ENCODE measurements at regions not wholly inside any gene's neighbourhood (a gene's known extent, or its start where the extent isn't known, plus 50 kb on each side); places are given as distances from the start of the nearest gene placed in this dataset.

GRCh38 chr7:46750321-46750865 is 829.3 kb upstream of the IGFBP3 start:
- H3K27ac ChIP-seq = no peak overlapping the region
- no peak for DNase-seq (ENCODE audit: low spot score)
- TF ChIP-seq CTCF (conservative IDR thresholded peaks at IDR 0.05; ENCODE audit: low read depth) = no peak
- CTCF ChIA-PET = no interaction called here
- POLR2A ChIA-PET (ENCODE audit: low non-redundant PET) = no interaction called here

DNA sequence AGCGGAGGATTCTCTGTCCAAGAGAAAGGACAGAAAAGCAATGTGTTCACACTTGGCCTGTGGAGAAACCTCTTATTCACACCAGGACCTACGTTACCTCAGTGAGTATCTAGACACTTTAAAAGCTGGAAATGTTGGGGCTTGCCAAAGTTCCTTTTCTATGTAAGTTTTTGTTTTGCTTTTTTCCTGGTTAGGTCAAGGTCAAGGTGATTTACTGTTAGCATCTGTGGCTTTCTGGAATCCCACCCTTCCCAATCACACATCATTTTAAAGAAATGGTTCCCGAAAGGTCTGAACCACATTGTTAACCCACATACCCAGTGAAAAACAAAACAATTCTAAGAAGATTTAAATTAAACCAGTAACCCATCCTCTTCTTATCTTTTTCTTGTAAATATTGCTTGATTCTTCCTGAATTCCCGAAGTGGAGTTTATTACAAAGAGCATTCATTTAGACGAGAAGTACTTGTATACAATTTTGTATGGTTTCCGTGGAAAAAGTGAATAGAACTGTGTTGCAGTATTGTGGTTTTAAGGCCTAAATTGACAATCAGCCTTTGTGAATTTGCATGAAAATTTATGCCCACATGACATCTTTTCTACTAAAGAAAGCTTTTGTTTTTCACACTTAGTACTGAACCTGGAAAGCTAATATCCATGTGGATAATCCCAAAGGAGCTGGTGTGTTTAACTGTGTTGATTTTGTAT is 827.0 kb upstream of the IGFBP3 start:
- ChIA-PET CTCF (no interaction called here), POLR2A (ENCODE audit: low non-redundant PET) (no interaction called here)
- DNase-seq (ENCODE audit: low spot score) = no peak
- TF ChIP-seq CTCF (conservative IDR thresholded peaks at IDR 0.05; ENCODE audit: low read depth) = no peak
- H3K27ac ChIP-seq = no peak overlapping the region

DNA sequence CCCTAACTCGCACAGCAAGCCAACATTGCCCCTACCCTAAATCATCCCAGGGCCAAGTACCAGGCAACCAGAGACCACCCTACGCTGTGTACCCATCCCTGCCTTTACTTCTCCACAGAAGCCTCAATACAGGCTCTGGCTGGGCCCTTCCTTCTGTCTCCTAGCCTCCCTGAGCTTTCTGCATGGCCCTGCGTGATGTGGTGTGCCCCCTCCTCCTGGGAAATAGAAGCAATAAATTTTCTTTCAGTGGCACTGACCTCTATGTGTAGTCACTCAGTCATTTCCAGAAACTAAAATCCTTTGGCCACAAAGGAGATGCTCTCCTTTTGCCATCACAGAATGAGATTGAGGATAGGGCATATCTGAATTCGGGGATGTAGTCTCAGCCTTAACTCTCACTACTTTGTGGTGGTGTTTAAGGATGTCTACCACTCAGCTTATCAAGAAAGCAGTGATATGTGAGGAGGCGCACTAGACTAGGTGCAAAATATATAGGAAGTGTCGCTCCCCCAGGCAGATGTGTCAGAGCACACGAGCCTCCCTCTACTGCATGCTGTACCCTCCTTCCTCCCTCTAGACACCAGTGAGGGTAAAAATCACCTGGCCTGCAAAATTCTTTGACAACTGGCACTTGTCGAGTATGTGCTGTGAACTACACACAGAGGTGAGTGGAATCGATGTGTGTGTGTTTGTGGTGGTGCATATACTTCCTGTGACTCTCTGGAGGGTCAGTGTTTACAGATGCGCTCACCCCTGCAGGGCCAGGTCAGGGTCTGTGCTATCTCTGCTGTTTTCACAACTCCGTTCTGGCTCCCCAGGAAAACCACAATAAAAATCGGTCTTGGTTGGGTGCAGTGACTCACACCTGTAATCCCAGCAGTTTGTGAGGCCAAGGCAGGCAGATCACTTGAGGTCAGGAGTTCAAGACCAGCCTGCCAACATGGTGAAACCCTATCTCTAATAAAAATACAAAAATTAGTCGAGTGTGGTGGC is 825.9 kb upstream of the IGFBP3 start:
- ChIA-PET CTCF (no interaction called here), POLR2A (ENCODE audit: low non-redundant PET) (no interaction called here)
- no peak overlapping the region for H3K27ac ChIP-seq
- TF ChIP-seq CTCF (conservative IDR thresholded peaks at IDR 0.05; ENCODE audit: low read depth) = no peak
- DNase-seq (ENCODE audit: low spot score) = no peak

DNA sequence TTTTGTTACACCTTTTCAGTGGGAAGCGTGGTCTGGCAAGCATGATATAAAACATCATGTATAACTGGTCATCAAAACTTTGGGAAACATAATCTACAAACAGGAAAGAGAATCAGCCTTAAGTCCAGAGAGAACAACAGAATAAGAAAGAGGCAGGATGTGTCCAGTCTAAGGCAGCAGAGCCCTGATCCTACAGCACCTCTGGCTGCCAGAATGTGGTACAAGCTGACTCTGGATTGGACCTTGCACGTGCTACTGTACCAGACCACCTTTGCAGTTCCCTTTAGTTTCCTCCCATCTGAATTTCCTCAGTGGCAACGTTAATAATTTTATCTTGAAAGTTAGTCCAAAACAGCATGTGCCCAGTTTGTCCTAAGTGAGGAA is 824.6 kb upstream of the IGFBP3 start:
- ChIA-PET CTCF (no interaction called here), POLR2A (ENCODE audit: low non-redundant PET) (no interaction called here)
- DNase-seq (ENCODE audit: low spot score) = no peak
- TF ChIP-seq CTCF (conservative IDR thresholded peaks at IDR 0.05; ENCODE audit: low read depth) = no peak
- no peak overlapping the region for H3K27ac ChIP-seq

DNA sequence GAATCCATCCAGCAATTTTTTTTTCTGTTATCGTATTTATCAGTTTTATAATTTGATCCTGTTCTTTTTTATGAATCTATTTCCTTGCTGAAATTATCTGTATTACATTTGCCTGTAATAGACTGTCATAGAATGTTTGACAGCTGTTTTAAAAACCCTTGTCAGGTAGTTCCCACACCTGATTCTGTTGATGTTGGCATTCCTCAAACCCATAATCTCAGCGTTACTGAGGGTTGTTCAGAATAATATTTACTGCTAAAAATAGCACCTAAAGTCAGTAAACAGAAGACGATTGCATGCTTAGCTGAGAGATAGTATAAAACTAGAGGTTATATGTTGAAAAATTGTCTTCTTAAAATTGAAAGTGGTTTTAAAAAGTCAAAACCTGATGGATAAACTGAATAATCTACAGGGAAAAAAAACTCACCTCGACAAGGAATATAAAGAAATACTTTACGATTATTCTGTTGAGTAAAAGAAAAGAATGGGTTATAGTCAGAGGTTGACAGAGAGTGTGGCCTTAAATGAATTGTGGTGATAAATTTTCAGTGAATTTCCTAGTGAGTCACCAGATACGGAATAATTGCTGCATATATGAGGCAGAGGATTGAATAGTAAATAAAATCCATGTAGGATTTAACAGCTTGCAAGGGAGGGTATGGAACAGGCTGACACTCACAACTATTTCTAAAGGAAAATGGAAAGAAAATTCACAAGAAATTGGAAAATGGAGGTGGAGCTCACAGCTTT is 824.1 kb upstream of the IGFBP3 start:
- TF ChIP-seq CTCF (conservative IDR thresholded peaks at IDR 0.05; ENCODE audit: low read depth) = no peak
- POLR2A ChIA-PET (ENCODE audit: low non-redundant PET) = no interaction called here
- CTCF ChIA-PET = no interaction called here
- DNase-seq (ENCODE audit: low spot score) = no peak
- H3K27ac ChIP-seq = no peak overlapping the region

DNA sequence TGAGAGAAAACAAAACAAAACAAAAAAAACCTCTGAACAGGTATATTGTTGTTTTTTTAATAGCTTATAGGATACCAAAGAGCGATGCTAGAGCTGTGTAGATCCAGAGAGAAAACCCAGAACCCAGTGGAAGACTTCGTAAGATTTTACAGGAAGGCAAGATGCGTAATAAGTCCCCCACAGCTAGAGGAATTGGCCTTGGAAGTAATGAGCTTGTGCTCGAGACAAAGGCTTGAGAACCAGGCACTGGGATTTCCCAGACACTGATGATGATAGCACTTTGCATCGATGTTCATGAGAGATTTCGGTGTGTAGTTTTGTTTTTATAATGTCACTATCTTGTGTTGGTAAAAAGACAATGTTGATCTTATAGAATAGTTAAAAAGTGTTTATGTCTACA is 821.5 kb upstream of the IGFBP3 start:
- no peak overlapping the region for H3K27ac ChIP-seq
- no peak for DNase-seq (ENCODE audit: low spot score)
- ChIA-PET CTCF (no interaction called here), POLR2A (ENCODE audit: low non-redundant PET) (no interaction called here)
- TF ChIP-seq CTCF (conservative IDR thresholded peaks at IDR 0.05; ENCODE audit: low read depth) = no peak

Measured in RWPE1 (cell line).